ENCODE measurements at regions not wholly inside any gene's neighbourhood (a gene's known extent, or its start where the extent isn't known, plus 50 kb on each side); places are given as distances from the start of the nearest gene placed in this dataset.

DNA sequence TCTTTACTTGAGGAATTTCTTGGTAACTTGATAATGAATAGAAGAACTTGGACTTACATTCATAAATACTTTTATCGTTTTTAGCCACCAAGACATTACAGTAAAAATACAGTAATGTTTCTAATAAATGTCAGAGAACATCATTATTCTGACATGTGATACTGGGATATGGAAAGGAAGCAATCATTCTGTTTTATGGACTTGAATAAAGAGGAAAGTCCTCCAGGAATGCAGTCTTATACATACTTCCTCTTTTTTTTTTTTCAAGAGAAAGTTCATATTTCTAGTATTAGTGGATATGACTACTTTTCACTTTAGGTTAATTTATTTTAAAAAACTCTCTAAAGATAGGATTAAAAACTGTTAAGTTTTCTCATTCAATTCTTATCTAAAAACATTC is 220.0 kb upstream of the SEMA3C start:
- TF ChIP-seq POLR2A (IDR thresholded peaks at IDR 0.05) = no peak
- TF ChIP-seq, protein P1, sequence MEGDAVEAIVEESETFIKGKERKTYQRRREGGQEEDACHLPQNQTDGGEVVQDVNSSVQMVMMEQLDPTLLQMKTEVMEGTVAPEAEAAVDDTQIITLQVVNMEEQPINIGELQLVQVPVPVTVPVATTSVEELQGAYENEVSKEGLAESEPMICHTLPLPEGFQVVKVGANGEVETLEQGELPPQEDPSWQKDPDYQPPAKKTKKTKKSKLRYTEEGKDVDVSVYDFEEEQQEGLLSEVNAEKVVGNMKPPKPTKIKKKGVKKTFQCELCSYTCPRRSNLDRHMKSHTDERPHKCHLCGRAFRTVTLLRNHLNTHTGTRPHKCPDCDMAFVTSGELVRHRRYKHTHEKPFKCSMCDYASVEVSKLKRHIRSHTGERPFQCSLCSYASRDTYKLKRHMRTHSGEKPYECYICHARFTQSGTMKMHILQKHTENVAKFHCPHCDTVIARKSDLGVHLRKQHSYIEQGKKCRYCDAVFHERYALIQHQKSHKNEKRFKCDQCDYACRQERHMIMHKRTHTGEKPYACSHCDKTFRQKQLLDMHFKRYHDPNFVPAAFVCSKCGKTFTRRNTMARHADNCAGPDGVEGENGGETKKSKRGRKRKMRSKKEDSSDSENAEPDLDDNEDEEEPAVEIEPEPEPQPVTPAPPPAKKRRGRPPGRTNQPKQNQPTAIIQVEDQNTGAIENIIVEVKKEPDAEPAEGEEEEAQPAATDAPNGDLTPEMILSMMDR (IDR thresholded peaks at IDR 0.05) = no peak
